ENCODE measurements at regions not wholly inside any gene's neighbourhood (a gene's known extent, or its start where the extent isn't known, plus 50 kb on each side); places are given as distances from the start of the nearest gene placed in this dataset.

DNA sequence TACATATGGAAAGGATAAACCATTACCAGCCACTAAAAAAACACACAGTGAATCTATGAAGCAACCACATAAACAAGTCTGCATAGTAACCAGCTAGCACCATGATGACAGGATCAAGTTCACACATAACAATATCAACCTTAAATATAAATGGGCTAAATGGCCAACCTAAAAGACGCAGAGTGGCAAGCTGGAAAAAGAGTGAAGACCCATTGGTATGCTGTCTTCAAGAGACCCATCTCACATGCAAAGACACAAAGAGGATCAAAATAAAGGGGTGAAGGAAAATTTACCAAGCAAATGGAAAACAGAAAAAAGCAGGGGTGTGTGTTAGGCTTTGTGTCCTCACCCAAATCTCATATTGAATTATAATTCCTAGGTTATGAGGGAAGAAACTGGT is 909.2 kb downstream of the EPHA7 start:
- intact Hi-C loops (cut with DNase I): no loop called here

DNA sequence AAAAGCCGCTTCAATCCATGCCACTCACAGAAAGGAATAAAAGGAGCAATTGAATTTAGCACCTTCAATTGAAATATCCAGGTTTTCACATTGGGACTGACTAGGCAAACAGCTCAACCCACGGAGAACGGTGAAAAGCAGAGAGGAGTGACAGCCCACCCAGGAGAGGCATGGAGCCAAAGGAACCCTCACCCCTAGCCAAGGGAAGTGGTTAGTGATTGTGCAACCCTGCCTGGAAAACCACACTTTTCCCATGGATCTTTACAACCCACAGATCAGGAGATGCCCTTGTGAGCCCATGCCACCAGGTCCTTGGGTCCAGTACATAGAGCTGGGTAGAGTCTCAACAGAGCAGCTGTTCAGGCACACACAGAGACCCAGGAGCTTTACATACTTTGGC is 911.8 kb downstream of the EPHA7 start:
- TF ChIP-seq, protein P1, sequence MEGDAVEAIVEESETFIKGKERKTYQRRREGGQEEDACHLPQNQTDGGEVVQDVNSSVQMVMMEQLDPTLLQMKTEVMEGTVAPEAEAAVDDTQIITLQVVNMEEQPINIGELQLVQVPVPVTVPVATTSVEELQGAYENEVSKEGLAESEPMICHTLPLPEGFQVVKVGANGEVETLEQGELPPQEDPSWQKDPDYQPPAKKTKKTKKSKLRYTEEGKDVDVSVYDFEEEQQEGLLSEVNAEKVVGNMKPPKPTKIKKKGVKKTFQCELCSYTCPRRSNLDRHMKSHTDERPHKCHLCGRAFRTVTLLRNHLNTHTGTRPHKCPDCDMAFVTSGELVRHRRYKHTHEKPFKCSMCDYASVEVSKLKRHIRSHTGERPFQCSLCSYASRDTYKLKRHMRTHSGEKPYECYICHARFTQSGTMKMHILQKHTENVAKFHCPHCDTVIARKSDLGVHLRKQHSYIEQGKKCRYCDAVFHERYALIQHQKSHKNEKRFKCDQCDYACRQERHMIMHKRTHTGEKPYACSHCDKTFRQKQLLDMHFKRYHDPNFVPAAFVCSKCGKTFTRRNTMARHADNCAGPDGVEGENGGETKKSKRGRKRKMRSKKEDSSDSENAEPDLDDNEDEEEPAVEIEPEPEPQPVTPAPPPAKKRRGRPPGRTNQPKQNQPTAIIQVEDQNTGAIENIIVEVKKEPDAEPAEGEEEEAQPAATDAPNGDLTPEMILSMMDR (IDR thresholded peaks at IDR 0.05): no peak
- TF ChIP-seq POLR2A (IDR thresholded peaks at IDR 0.05): no peak
- Histone ChIP-seq H3K9me3 (no peaks in the 10 kb centered on the region), H3K36me3 (no peaks in the 10 kb centered on the region), H3K27ac (no peak overlapping the region), H3K4me3 (replicated peaks in 1 of 3) (no peak overlapping the region), H3K4me1 (no peaks in the 10 kb centered on the region), H3K27me3 (no peaks in the 10 kb centered on the region)
- intact Hi-C loops (cut with DNase I): no loop called here
- DNase-seq: no peak
- 85 to 86% methylated on average over 3 of the region's 3 CpGs for WGBS, 2 donors

More for the DNA sequence above, 909.2 kb downstream of the EPHA7 start:
- Histone ChIP-seq H3K27me3 (no peaks in the 10 kb centered on the region), H3K4me1 (no peaks in the 10 kb centered on the region), H3K36me3 (no peaks in the 10 kb centered on the region), H3K9me3 (no peaks in the 10 kb centered on the region), H3K27ac (no peak overlapping the region), H3K4me3 (replicated peaks in 1 of 3) (no peak overlapping the region)
- no peak for DNase-seq
- TF ChIP-seq POLR2A (IDR thresholded peaks at IDR 0.05): no peak
- TF ChIP-seq, protein P1 (IDR thresholded peaks at IDR 0.05): no peak
- WGBS, 2 donors: 88 to 93% methylated on average over 1 of the region's 1 CpG

DNA sequence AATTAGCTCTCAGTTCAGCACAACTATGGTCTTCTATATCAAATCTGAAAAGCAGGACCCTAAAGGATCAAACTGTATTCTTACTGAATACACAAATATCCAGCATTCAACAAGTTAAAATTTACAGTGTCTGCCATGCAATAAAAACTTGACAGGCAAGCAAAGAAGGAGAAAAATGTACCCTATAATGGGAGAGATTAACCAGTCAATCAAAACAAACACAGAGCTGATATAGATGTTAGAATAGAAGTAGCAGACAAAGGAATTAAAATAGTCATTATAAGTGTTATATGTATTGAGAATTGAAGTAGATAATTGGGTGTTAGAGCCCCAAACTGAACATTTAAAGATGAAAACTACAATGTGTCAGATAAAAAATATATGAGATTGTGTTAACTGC is 914.9 kb downstream of the EPHA7 start:
- Histone ChIP-seq H3K27me3 (no peaks in the 10 kb centered on the region), H3K4me1 (no peaks in the 10 kb centered on the region), H3K4me3 (replicated peaks in 1 of 3) (no peak overlapping the region), H3K9me3 (no peaks in the 10 kb centered on the region), H3K36me3 (no peaks in the 10 kb centered on the region), H3K27ac (no peak overlapping the region)
- intact Hi-C loops (cut with DNase I): no loop called here
- TF ChIP-seq, protein P1 (IDR thresholded peaks at IDR 0.05): no peak
- no peak for TF ChIP-seq POLR2A (IDR thresholded peaks at IDR 0.05)
- DNase-seq: no peak

DNA sequence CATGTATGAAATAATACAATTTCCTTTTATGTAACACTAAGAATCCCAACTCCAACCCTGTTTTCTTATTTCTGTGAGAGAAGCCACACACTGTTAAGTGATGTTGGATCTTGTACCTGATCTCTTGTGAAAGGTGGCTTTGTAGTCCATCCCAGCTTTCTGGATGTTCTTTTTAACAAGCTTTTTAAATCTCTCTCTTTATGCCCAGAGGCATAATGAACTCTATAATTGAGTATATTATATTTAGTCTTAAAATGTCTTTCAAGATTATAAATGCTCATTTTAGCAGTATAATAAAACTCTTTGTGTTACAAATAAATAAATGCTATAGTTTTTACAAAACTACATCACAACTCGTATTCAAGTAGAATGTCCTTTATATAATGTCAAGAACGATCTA is 922.1 kb downstream of the EPHA7 start:
- no peaks in the 10 kb centered on the region for H3K4me1 ChIP-seq
- no peak for TF ChIP-seq POLR2A (IDR thresholded peaks at IDR 0.05)
- TF ChIP-seq, protein P1 (IDR thresholded peaks at IDR 0.05): no peak
- no peaks in the 10 kb centered on the region for H3K9me3 ChIP-seq
- intact Hi-C loops (cut with DNase I): no loop called here
- no peak for DNase-seq
- H3K27me3 ChIP-seq: no peaks in the 10 kb centered on the region
- no peak overlapping the region for H3K4me3 ChIP-seq (replicated peaks in 1 of 3)
- 88 to 90% methylated on average over 2 of the region's 2 CpGs for WGBS, 2 donors
- no peaks in the 10 kb centered on the region for H3K36me3 ChIP-seq
- no peak overlapping the region for H3K27ac ChIP-seq

DNA sequence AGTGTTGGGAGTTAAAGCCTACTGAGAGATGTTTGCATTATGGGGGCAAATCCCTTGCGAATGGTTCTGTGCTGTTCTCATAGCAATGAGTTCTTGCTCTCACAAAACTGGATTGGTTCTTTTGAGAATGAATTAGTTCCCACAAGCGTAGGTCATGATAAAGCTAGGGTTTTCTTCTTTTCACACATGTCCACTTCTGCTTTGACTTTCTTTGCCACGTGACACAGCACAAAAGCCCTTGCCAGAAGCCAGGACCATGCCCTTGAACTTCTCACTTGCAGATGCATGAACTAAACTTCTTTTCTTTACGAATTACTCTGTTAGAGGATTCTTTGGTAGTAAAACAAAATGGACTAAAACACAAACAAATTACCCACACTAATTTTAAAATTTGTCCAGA is 922.8 kb downstream of the EPHA7 start:
- Histone ChIP-seq H3K27ac (no peak overlapping the region), H3K4me1 (no peaks in the 10 kb centered on the region), H3K4me3 (replicated peaks in 1 of 3) (no peak overlapping the region), H3K9me3 (no peaks in the 10 kb centered on the region), H3K36me3 (no peaks in the 10 kb centered on the region), H3K27me3 (no peaks in the 10 kb centered on the region)
- intact Hi-C loops (cut with DNase I): no loop called here
- 80 to 81% methylated on average over 4 of the region's 4 CpGs for WGBS, 2 donors
- no peak for DNase-seq
- TF ChIP-seq, protein P1 (IDR thresholded peaks at IDR 0.05): no peak

Measured in thyroid gland (tissue), 4 donors.